ENCODE measurements at regions not wholly inside any gene's neighbourhood (a gene's known extent, or its start where the extent isn't known, plus 50 kb on each side); places are given as distances from the start of the nearest gene placed in this dataset.

DNA sequence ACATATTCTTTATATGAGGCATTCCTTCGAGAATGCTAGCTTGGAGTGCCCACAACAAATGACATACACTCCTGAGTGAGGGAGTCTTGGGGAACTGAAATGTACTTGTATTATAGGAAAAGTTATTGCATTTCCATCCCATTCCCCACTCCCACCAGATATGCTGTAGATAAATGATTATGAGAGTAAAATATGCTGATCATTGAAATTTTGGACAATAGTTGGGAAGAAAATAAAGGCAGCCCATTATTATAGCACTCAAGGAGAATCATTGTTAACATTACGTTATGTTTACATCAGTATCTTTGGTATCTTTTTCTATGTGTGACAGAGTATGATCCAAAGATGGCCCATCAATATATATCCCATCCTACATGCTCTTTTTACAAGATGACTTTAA is 194.4 kb downstream of the GATA3 start:
- Histone ChIP-seq H3K27ac (no peak overlapping the region), H3K4me2 (no peak overlapping the region), H3K79me2 (no peaks in the 10 kb centered on the region), H4K20me1 (ENCODE audit: insufficient read depth, poor library complexity, severe bottlenecking) (no peaks in the 10 kb centered on the region), H3K9me2 (replicated peaks; ENCODE audit: insufficient read depth) (no peaks in the 10 kb centered on the region), H3K36me3 (replicated peaks; ENCODE audit: insufficient read depth, low read depth) (no peaks in the 10 kb centered on the region), H2AFZ (no peak overlapping the region), H3K4me1 (ENCODE audit: insufficient read depth) (no peaks in the 10 kb centered on the region), H3K4me3 (no peak overlapping the region), H3K9me3 (ENCODE audit: low read depth) (no peaks in the 10 kb centered on the region), H3K27me3 (no peaks in the 10 kb centered on the region)
- no peak for TF ChIP-seq EZH2 (IDR thresholded peaks at IDR 0.05; ENCODE audit: borderline replicate concordance)
- TF ChIP-seq EZH2phosphoT487 (IDR thresholded peaks at IDR 0.05; ENCODE audit: low read depth, severe bottlenecking, unreplicated experiment) = no peak
- TF ChIP-seq, protein P1, sequence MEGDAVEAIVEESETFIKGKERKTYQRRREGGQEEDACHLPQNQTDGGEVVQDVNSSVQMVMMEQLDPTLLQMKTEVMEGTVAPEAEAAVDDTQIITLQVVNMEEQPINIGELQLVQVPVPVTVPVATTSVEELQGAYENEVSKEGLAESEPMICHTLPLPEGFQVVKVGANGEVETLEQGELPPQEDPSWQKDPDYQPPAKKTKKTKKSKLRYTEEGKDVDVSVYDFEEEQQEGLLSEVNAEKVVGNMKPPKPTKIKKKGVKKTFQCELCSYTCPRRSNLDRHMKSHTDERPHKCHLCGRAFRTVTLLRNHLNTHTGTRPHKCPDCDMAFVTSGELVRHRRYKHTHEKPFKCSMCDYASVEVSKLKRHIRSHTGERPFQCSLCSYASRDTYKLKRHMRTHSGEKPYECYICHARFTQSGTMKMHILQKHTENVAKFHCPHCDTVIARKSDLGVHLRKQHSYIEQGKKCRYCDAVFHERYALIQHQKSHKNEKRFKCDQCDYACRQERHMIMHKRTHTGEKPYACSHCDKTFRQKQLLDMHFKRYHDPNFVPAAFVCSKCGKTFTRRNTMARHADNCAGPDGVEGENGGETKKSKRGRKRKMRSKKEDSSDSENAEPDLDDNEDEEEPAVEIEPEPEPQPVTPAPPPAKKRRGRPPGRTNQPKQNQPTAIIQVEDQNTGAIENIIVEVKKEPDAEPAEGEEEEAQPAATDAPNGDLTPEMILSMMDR (IDR thresholded peaks at IDR 0.05; ENCODE audit: poor library complexity) = no peak
- 76% methylated on average over 2 of the region's 2 CpGs for WGBS (ENCODE audit: low lambda C conversion rate, missing lambda C conversion rate)
- no peak for DNase-seq (ENCODE audit: low spot score)

DNA sequence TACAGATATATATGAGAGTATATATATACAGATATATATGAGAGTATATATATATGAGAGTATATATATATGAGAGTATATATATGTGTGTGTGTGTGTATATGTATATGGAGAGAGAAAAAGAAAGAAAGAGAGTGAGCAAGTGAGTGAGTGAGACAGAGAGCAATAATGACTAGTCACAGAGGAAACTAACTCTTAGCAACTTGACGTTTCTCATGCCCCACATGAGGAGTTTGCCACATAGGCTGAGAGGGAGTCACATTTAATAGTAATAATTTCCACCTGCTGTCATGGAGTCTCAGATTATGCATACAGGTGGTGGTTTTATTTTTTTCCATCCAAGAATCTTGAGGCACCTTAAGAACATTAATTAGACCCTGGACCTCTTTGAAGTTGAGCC is 199.9 kb downstream of the GATA3 start:
- 69% methylated on average over 1 of the region's 1 CpG for WGBS (ENCODE audit: low lambda C conversion rate, missing lambda C conversion rate)
- TF ChIP-seq, protein P1 (IDR thresholded peaks at IDR 0.05; ENCODE audit: poor library complexity) = no peak
- no peak for TF ChIP-seq EZH2 (IDR thresholded peaks at IDR 0.05; ENCODE audit: borderline replicate concordance)
- TF ChIP-seq EZH2phosphoT487 (IDR thresholded peaks at IDR 0.05; ENCODE audit: low read depth, severe bottlenecking, unreplicated experiment) = no peak
- Histone ChIP-seq H3K4me3 (no peak overlapping the region), H3K27ac (no peak overlapping the region), H3K79me2 (no peaks in the 10 kb centered on the region), H3K4me2 (no peak overlapping the region), H3K27me3 (no peaks in the 10 kb centered on the region), H3K9me3 (ENCODE audit: low read depth) (no peaks in the 10 kb centered on the region), H4K20me1 (ENCODE audit: insufficient read depth, poor library complexity, severe bottlenecking) (no peaks in the 10 kb centered on the region), H3K9me2 (replicated peaks; ENCODE audit: insufficient read depth) (no peaks in the 10 kb centered on the region), H3K36me3 (replicated peaks; ENCODE audit: insufficient read depth, low read depth) (no peaks in the 10 kb centered on the region), H2AFZ (no peak overlapping the region), H3K4me1 (ENCODE audit: insufficient read depth) (no peaks in the 10 kb centered on the region)
- DNase-seq (ENCODE audit: low spot score) = no peak

DNA sequence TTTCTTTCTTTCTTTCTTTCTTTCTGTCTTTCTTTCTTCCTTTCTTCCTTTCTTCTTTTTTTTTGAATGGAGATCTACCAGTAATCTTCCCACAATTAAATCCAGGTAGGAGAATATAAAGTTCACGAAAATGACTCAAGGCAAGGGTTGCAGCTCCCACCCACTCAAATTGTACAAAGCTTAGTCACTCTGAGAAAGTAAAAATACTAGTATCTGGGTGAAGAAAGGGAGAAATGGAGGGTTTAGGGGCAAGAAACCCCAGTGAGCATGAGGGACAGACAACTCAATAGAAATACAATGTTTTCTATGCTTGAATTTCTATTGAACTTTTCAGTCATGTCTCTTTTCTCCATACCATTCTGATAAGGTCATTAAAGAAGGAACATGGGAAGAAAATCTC is 200.8 kb downstream of the GATA3 start:
- H3K79me2 ChIP-seq = no peaks in the 10 kb centered on the region
- no peak overlapping the region for H2AFZ ChIP-seq
- no peaks in the 10 kb centered on the region for H3K4me1 ChIP-seq (ENCODE audit: insufficient read depth)
- no peaks in the 10 kb centered on the region for H3K9me2 ChIP-seq (replicated peaks; ENCODE audit: insufficient read depth)
- WGBS (ENCODE audit: low lambda C conversion rate, missing lambda C conversion rate) = 78% methylated on average over 1 of the region's 1 CpG
- no peaks in the 10 kb centered on the region for H3K36me3 ChIP-seq (replicated peaks; ENCODE audit: insufficient read depth, low read depth)
- no peaks in the 10 kb centered on the region for H3K9me3 ChIP-seq (ENCODE audit: low read depth)
- H3K27ac ChIP-seq = no peak overlapping the region
- H3K27me3 ChIP-seq = no peaks in the 10 kb centered on the region
- no peak for TF ChIP-seq EZH2 (IDR thresholded peaks at IDR 0.05; ENCODE audit: borderline replicate concordance)
- no peak for TF ChIP-seq EZH2phosphoT487 (IDR thresholded peaks at IDR 0.05; ENCODE audit: low read depth, severe bottlenecking, unreplicated experiment)
- TF ChIP-seq, protein P1 (IDR thresholded peaks at IDR 0.05; ENCODE audit: poor library complexity) = no peak
- H3K4me3 ChIP-seq = no peak overlapping the region
- no peaks in the 10 kb centered on the region for H4K20me1 ChIP-seq (ENCODE audit: insufficient read depth, poor library complexity, severe bottlenecking)
- no peak overlapping the region for H3K4me2 ChIP-seq
- no peak for DNase-seq (ENCODE audit: low spot score)

DNA sequence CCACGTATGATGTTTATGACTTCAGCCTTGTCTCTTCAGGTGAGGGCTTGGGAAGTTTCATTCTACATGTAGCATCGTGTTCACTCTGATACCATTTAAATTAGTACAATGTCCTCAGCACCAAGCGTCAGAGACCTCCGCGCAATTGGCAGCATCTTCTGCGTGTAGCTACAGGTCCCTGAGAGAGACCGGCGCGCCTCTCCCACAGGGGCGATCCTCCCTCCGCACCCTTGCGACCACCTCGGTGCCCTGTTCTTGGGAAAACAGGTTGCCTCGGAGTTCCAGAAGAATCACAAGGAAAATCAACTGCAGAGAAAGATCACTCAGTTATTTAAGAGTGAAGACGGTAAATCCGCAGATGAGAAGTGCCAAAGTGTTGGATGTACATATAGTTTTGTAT is 206.2 kb downstream of the GATA3 start:
- Histone ChIP-seq H3K27me3 (no peaks in the 10 kb centered on the region), H3K79me2 (no peaks in the 10 kb centered on the region), H3K36me3 (replicated peaks; ENCODE audit: insufficient read depth, low read depth) (no peaks in the 10 kb centered on the region), H3K4me3 (no peak overlapping the region), H3K9me2 (replicated peaks; ENCODE audit: insufficient read depth) (no peaks in the 10 kb centered on the region), H2AFZ (no peak overlapping the region), H3K27ac (no peak overlapping the region), H4K20me1 (ENCODE audit: insufficient read depth, poor library complexity, severe bottlenecking) (no peaks in the 10 kb centered on the region), H3K9me3 (ENCODE audit: low read depth) (no peaks in the 10 kb centered on the region), H3K4me1 (ENCODE audit: insufficient read depth) (no peaks in the 10 kb centered on the region), H3K4me2 (no peak overlapping the region)
- 95% methylated on average over 16 of the region's 16 CpGs for WGBS (ENCODE audit: low lambda C conversion rate, missing lambda C conversion rate)
- TF ChIP-seq EZH2phosphoT487 (IDR thresholded peaks at IDR 0.05; ENCODE audit: low read depth, severe bottlenecking, unreplicated experiment) (no peak), EZH2 (IDR thresholded peaks at IDR 0.05; ENCODE audit: borderline replicate concordance) (no peak)
- TF ChIP-seq, protein P1 (IDR thresholded peaks at IDR 0.05; ENCODE audit: poor library complexity) = no peak
- DNase-seq (ENCODE audit: low spot score) = no peak
